WTC11 (cell line): ENCODE measurements at regions not wholly inside any gene's neighbourhood (a gene's known extent, or its start where the extent isn't known, plus 50 kb on each side); places are given as distances from the start of the nearest gene placed in this dataset.
A peak's percentile ranks its signal among the peaks of the same experiment; 100 is the strongest.

ENCODE experiments used
- ATAC-seq: fragments of 200-7000 bp; cut with Tn5 transposase; 2 replicates; pipeline ENCODE4 v1.10.0; 2021; ENCODE audit warnings: mild to moderate bottlenecking, moderate library complexity
- CTCF ChIA-PET: fragments of 300-600 bp; sonication (Branson Sonifier 250); formaldehyde crosslinking; loops from one replicate; lab custom pipeline; 2021; ENCODE audit warnings: antibody characterized with exemption; lab: Charles Lee
- POLR2A ChIA-PET: fragments of 350-600 bp; sonication (Branson Sonifier 250); formaldehyde crosslinking; loops from one replicate; lab custom pipeline; 2021; ENCODE audit warnings: antibody characterized with exemption; lab: Charles Lee
- DNase-seq: peaks from one replicate; pipeline ENCODE4 v3.0.0; 2021; ENCODE audit warnings: low spot score
- H3K27ac Mint-ChIP-seq: 2 replicates; pipeline ENCODE4 v1.8.0; 2021; ENCODE audit warnings: mixed read lengths
- H3K27me3 Mint-ChIP-seq: 2 replicates; pipeline ENCODE4 v1.8.0; 2021; ENCODE audit warnings: low read depth, mild to moderate bottlenecking, moderate library complexity, mixed read lengths
- H3K36me3 Mint-ChIP-seq: 2 replicates; pipeline ENCODE4 v1.8.0; 2021; ENCODE audit warnings: mixed read lengths
- H3K4me1 Mint-ChIP-seq: 2 replicates; pipeline ENCODE4 v1.8.0; 2022; ENCODE audit warnings: mixed read lengths
- H3K4me3 Mint-ChIP-seq: 2 replicates; pipeline ENCODE4 v1.8.0; 2021; ENCODE audit warnings: mild to moderate bottlenecking, moderate library complexity, mixed read lengths
- H3K9me3 Mint-ChIP-seq: 2 replicates; pipeline ENCODE4 v1.8.0; 2021; ENCODE audit warnings: mixed read lengths
- ESRRA ChIP-seq: sonication (generic); formaldehyde crosslinking; IDR thresholded peaks from 2 replicates; pipeline ENCODE4 v1.8.1; 2022; ENCODE audit warnings: mild to moderate bottlenecking, missing genetic modification reagents, borderline replicate concordance
- FOXJ3 ChIP-seq: sonication (generic); formaldehyde crosslinking; IDR thresholded peaks from 2 replicates; pipeline ENCODE4 v1.9.0; 2021; ENCODE audit warnings: missing genetic modification reagents, mild to moderate bottlenecking, borderline replicate concordance
- GRHL2 ChIP-seq: fragments of 250-450 bp; sonication (Bioruptor Pico); IDR thresholded peaks from 2 replicates; pipeline ENCODE4 v1.8.0; 2022; ENCODE audit warnings: mild to moderate bottlenecking, moderate library complexity; ENCODE audit not compliant: insufficient replicate concordance, severe bottlenecking
- KAT7 ChIP-seq: sonication (generic); formaldehyde crosslinking; IDR thresholded peaks from 2 replicates; pipeline ENCODE4 v1.8.1; 2023; ENCODE audit warnings: missing genetic modification reagents, mild to moderate bottlenecking, borderline replicate concordance
- NR2C2 ChIP-seq: sonication (generic); formaldehyde crosslinking; IDR thresholded peaks from 2 replicates; pipeline ENCODE4 v1.8.0; 2022; ENCODE audit warnings: mild to moderate bottlenecking, missing genetic modification reagents
- SMAD3 ChIP-seq: sonication (generic); formaldehyde crosslinking; IDR thresholded peaks from 2 replicates; pipeline ENCODE4 v1.8.0; 2022; ENCODE audit warnings: missing genetic modification reagents, mild to moderate bottlenecking, borderline replicate concordance
- TEAD1 ChIP-seq: sonication (generic); formaldehyde crosslinking; IDR thresholded peaks from 2 replicates; pipeline ENCODE4 v1.8.0; 2022; ENCODE audit warnings: mild to moderate bottlenecking, missing genetic modification reagents
- ZNF121 ChIP-seq: sonication (generic); formaldehyde crosslinking; IDR thresholded peaks from 2 replicates; pipeline ENCODE4 v1.8.0; 2023; ENCODE audit warnings: missing genetic modification reagents
- ZNF317 ChIP-seq: sonication (generic); formaldehyde crosslinking; IDR thresholded peaks from 2 replicates; pipeline ENCODE4 v1.8.1; 2023; ENCODE audit warnings: low read depth, mild to moderate bottlenecking, moderate library complexity, missing genetic modification reagents, borderline replicate concordance
- TF ChIP-seq, protein P1 (sequence below): fragments of 250-450 bp; sonication (Bioruptor Pico); IDR thresholded peaks from 2 replicates; pipeline ENCODE4 v2.1.2; 2022; ENCODE audit warnings: mild to moderate bottlenecking, moderate library complexity
- TF ChIP-seq, protein P2 (sequence below): fragments of 200-600 bp; IDR thresholded peaks from 2 replicates; pipeline ENCODE4 v1.8.0; 2022; ENCODE audit warnings: antibody characterized with exemption
- TF ChIP-seq, protein P3 (sequence below): sonication (generic); formaldehyde crosslinking; IDR thresholded peaks from 2 replicates; pipeline ENCODE4 v1.8.1; 2023; ENCODE audit warnings: mild to moderate bottlenecking, missing genetic modification reagents, borderline replicate concordance
- TF ChIP-seq, protein P4 (sequence below): sonication (generic); formaldehyde crosslinking; IDR thresholded peaks from 2 replicates; pipeline ENCODE4 v1.8.0; 2023; ENCODE audit warnings: missing genetic modification reagents, mild to moderate bottlenecking, borderline replicate concordance

DNA sequence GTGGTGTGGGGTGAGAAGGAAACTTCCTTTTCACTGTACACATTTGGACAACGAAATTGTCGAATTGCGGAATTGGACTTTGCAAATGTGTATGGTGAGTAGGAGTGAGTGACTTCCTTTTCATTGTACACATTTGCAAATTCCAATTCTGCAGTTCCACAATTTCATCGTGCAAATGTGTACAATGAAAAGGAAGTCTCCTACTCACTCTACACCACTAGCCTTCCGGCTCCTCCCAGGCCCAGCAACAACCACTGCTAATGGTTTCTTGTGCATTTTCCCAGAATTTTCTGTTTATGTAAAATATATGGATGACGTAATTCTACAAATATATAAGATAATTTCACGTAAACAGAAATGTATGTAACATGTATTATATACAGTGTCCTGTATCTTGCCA is 118.5 kb downstream of the ARL4A start:
- H3K4me1 Mint-ChIP-seq: peaks cover 47% of the 10 kb centered on the region
- no peak overlapping the region for H3K4me3 Mint-ChIP-seq
- POLR2A ChIA-PET: interaction anchor here (0.6 kb wide), 1 partner anchor 205 kb away, joined by 5 read pairs; no protein-coding TSS in a partner anchor
- no peak overlapping the region for H3K27ac Mint-ChIP-seq
- TF ChIP-seq NR2C2 (CRISPR knock-in tag) (no peak), GRHL2 (no peak), ZNF121 (CRISPR knock-in tag) (no peak)
- TF ChIP-seq, protein P1, sequence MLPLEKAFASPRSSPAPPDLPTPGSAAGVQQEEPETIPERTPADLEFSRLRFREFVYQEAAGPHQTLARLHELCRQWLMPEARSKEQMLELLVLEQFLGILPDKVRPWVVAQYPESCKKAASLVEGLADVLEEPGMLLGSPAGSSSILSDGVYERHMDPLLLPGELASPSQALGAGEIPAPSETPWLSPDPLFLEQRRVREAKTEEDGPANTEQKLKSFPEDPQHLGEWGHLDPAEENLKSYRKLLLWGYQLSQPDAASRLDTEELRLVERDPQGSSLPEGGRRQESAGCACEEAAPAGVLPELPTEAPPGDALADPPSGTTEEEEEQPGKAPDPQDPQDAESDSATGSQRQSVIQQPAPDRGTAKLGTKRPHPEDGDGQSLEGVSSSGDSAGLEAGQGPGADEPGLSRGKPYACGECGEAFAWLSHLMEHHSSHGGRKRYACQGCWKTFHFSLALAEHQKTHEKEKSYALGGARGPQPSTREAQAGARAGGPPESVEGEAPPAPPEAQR (CRISPR knock-in tag): no peak
- TF ChIP-seq, all 79 proteins: peak for 0
- Mint-ChIP-seq H3K9me3 (no peaks in the 10 kb centered on the region), H3K36me3 (no peaks in the 10 kb centered on the region), H3K27me3 (no peaks in the 10 kb centered on the region)
- no peak for DNase-seq
- CTCF ChIA-PET: no interaction called here
- ATAC-seq: no peak

- H3K9me3 Mint-ChIP-seq: peaks cover 10% of the 10 kb centered on the region
- ChIA-PET POLR2A (no interaction called here), CTCF (no interaction called here)
- H3K27ac Mint-ChIP-seq: peak overlapping the region; percentile 91
- peaks cover 6% of the 10 kb centered on the region; the same call in 1 of the 2 replicates for H3K36me3 Mint-ChIP-seq
- peak; percentile 67 for ATAC-seq
- peaks cover 23% of the 10 kb centered on the region for H3K4me1 Mint-ChIP-seq
- no peaks in the 10 kb centered on the region for H3K27me3 Mint-ChIP-seq
- H3K4me3 Mint-ChIP-seq: no peak overlapping the region
- TF ChIP-seq TEAD1 (CRISPR knock-in tag) (no peak), SMAD3 (no peak), KAT7 (CRISPR knock-in tag) (no peak), FOXJ3 (CRISPR knock-in tag) (no peak), ZNF317 (CRISPR knock-in tag) (no peak), ESRRA (CRISPR knock-in tag) (no peak)
- TF ChIP-seq, protein P2, sequence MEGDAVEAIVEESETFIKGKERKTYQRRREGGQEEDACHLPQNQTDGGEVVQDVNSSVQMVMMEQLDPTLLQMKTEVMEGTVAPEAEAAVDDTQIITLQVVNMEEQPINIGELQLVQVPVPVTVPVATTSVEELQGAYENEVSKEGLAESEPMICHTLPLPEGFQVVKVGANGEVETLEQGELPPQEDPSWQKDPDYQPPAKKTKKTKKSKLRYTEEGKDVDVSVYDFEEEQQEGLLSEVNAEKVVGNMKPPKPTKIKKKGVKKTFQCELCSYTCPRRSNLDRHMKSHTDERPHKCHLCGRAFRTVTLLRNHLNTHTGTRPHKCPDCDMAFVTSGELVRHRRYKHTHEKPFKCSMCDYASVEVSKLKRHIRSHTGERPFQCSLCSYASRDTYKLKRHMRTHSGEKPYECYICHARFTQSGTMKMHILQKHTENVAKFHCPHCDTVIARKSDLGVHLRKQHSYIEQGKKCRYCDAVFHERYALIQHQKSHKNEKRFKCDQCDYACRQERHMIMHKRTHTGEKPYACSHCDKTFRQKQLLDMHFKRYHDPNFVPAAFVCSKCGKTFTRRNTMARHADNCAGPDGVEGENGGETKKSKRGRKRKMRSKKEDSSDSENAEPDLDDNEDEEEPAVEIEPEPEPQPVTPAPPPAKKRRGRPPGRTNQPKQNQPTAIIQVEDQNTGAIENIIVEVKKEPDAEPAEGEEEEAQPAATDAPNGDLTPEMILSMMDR: no peak
- TF ChIP-seq, protein P3, sequence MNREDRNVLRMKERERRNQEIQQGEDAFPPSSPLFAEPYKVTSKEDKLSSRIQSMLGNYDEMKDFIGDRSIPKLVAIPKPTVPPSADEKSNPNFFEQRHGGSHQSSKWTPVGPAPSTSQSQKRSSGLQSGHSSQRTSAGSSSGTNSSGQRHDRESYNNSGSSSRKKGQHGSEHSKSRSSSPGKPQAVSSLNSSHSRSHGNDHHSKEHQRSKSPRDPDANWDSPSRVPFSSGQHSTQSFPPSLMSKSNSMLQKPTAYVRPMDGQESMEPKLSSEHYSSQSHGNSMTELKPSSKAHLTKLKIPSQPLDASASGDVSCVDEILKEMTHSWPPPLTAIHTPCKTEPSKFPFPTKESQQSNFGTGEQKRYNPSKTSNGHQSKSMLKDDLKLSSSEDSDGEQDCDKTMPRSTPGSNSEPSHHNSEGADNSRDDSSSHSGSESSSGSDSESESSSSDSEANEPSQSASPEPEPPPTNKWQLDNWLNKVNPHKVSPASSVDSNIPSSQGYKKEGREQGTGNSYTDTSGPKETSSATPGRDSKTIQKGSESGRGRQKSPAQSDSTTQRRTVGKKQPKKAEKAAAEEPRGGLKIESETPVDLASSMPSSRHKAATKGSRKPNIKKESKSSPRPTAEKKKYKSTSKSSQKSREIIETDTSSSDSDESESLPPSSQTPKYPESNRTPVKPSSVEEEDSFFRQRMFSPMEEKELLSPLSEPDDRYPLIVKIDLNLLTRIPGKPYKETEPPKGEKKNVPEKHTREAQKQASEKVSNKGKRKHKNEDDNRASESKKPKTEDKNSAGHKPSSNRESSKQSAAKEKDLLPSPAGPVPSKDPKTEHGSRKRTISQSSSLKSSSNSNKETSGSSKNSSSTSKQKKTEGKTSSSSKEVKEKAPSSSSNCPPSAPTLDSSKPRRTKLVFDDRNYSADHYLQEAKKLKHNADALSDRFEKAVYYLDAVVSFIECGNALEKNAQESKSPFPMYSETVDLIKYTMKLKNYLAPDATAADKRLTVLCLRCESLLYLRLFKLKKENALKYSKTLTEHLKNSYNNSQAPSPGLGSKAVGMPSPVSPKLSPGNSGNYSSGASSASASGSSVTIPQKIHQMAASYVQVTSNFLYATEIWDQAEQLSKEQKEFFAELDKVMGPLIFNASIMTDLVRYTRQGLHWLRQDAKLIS (CRISPR knock-in tag): no peak
- TF ChIP-seq, protein P4, sequence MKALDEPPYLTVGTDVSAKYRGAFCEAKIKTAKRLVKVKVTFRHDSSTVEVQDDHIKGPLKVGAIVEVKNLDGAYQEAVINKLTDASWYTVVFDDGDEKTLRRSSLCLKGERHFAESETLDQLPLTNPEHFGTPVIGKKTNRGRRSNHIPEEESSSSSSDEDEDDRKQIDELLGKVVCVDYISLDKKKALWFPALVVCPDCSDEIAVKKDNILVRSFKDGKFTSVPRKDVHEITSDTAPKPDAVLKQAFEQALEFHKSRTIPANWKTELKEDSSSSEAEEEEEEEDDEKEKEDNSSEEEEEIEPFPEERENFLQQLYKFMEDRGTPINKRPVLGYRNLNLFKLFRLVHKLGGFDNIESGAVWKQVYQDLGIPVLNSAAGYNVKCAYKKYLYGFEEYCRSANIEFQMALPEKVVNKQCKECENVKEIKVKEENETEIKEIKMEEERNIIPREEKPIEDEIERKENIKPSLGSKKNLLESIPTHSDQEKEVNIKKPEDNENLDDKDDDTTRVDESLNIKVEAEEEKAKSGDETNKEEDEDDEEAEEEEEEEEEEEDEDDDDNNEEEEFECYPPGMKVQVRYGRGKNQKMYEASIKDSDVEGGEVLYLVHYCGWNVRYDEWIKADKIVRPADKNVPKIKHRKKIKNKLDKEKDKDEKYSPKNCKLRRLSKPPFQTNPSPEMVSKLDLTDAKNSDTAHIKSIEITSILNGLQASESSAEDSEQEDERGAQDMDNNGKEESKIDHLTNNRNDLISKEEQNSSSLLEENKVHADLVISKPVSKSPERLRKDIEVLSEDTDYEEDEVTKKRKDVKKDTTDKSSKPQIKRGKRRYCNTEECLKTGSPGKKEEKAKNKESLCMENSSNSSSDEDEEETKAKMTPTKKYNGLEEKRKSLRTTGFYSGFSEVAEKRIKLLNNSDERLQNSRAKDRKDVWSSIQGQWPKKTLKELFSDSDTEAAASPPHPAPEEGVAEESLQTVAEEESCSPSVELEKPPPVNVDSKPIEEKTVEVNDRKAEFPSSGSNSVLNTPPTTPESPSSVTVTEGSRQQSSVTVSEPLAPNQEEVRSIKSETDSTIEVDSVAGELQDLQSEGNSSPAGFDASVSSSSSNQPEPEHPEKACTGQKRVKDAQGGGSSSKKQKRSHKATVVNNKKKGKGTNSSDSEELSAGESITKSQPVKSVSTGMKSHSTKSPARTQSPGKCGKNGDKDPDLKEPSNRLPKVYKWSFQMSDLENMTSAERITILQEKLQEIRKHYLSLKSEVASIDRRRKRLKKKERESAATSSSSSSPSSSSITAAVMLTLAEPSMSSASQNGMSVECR (CRISPR knock-in tag): no peak
- DNase-seq: no peak
These were observed 122.0 kb downstream of the ARL4A start for GRCh38 chr7:12809476-12809875.
